Mucosa of rectum (tissue), 2 donors: ENCODE measurements at regions not wholly inside any gene's neighbourhood (a gene's known extent, or its start where the extent isn't known, plus 50 kb on each side); places are given as distances from the start of the nearest gene placed in this dataset.

Experiments used
- H3K27ac ChIP-seq, 2 donors: one replicate each; pipeline ENCODE4 v1.7.0; 2013; ENCODE audit warnings: inconsistent platforms in 2 of 2, low read depth in 2 of 2, low read length in 2 of 2
- H3K27me3 ChIP-seq, 2 donors: one replicate each; pipeline ENCODE4 v1.7.0; 2013; ENCODE audit warnings: low read length in 2 of 2; ENCODE audit not compliant: control insufficient read depth in 2 of 2, insufficient read depth in 2 of 2
- H3K36me3 ChIP-seq, 2 donors: one replicate each; pipeline ENCODE4 v1.7.0; 2013; ENCODE audit warnings: low read length in 2 of 2; ENCODE audit not compliant: control insufficient read depth in 2 of 2, insufficient read depth in 2 of 2
- H3K4me1 ChIP-seq, 2 donors: one replicate each; pipeline ENCODE4 v1.7.0; 2013; ENCODE audit warnings: low read length in 2 of 2, mild to moderate bottlenecking in 1 of 2; ENCODE audit not compliant: control insufficient read depth in 2 of 2, insufficient read depth in 2 of 2
- H3K4me3 ChIP-seq, 2 donors: one replicate each; pipeline ENCODE4 v1.7.0; 2013; ENCODE audit warnings: low read length in 2 of 2
- H3K9ac ChIP-seq, 2 donors: one replicate each; pipeline ENCODE4 v1.7.0; 2013; ENCODE audit warnings: low read length in 2 of 2, low read depth in 1 of 2, mild to moderate bottlenecking in 1 of 2
- H3K9me3 ChIP-seq, 2 donors: one replicate each; pipeline ENCODE4 v1.7.0; 2013; ENCODE audit warnings: low read length in 2 of 2; ENCODE audit not compliant: control insufficient read depth in 2 of 2
- donor health status: healthy.
- donor health status: Normal muscosa, but diverticular disease.

DNA sequence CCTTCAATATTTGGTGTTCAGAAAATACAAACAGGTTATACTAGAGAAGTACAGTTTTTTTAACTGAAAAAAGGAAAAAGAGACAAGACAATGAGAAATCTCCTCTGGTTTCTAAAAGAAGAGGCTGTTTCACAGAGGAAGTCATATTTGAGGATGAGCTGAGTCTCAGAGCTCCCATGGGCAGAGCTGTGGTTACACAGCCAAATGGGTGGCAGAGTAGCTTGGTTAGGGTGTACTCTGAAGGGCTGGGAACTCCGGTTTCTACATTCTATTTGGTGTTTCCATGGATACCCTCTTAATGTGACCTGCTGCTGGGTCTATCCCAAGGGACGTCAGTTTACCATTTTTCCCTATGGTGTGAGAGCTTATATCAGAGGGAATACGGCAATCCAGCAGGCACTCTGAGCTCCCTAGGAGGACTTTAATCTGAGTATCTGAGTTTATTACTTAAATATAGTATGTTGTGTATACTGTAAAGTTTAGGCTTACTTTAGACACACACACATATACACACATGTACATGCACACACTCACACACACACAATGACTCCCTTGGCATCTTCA, 74.2 kb downstream of the CYRIA start:
- no peaks in the 10 kb centered on the region for H3K36me3 ChIP-seq
- H3K9me3 ChIP-seq = no peaks in the 10 kb centered on the region
- no peak overlapping the region for H3K27ac ChIP-seq
- H3K9ac ChIP-seq = no peak overlapping the region
- no peaks in the 10 kb centered on the region for H3K27me3 ChIP-seq
- H3K4me1 ChIP-seq = no peaks in the 10 kb centered on the region
- H3K4me3 ChIP-seq = no peak overlapping the region

DNA sequence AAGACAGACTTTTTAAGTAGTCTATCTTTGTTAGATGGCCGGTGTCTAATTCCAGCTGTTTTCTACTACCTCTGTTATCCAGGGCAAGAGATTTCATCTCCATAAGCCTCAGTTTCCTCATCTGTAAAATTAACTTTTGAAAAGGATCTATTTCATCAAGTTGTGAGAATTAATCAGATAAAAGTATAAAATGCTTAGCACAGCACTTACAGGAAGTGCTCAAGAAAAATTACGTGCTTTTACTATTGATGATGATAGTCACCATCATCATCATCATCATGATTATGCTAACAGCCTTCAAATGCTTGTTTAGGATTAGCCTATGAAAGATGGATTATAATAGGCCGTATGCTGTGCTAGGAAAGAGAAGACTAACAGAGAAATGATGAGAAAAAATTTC, 76.2 kb downstream of the CYRIA start:
- Histone ChIP-seq H3K27ac (no peak overlapping the region), H3K4me3 (no peak overlapping the region), H3K27me3 (no peaks in the 10 kb centered on the region), H3K36me3 (no peaks in the 10 kb centered on the region), H3K9ac (no peak overlapping the region), H3K4me1 (no peaks in the 10 kb centered on the region), H3K9me3 (no peaks in the 10 kb centered on the region)

DNA sequence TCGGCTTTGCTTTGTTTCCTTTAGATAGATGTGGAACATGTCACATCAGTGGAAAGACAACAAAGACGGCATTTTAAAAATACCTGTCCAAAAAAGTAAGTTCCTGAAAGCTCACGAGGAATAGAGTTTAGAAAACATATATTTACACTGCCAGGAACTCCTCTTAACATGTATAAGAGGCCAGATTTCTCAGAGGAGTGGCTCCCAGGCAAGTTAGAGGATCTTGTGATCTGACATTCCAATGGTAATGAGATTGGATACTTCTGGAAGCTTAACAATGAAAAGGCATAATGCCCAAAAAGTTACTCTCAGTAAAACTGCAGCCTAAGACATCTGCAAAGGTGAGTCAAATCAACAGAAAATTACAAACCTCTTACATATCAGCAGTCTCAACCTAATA, 77.1 kb downstream of the CYRIA start:
- Histone ChIP-seq H3K4me3 (no peak overlapping the region), H3K36me3 (no peaks in the 10 kb centered on the region), H3K27ac (no peak overlapping the region), H3K9me3 (no peaks in the 10 kb centered on the region), H3K9ac (no peak overlapping the region), H3K4me1 (no peaks in the 10 kb centered on the region), H3K27me3 (no peaks in the 10 kb centered on the region)

DNA sequence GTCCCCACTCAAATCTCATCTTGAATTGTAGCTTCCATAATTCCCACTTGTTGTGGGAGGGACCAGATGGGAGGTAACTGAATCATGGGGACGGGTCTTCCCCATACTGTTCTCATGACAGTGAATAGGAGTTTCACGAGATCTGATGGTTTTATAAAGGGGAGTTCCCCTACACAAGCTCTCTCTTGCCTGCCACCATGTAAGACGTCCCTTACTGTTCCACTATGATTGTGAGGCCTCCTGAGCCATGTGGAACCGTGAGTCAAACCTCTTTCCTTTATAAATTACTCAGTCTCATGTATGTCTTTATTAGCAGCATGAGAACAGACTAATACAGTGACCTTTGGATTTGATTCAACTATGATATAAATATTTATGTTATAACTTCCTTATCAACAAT, 78.0 kb downstream of the CYRIA start:
- Histone ChIP-seq H3K27me3 (no peaks in the 10 kb centered on the region), H3K9me3 (no peaks in the 10 kb centered on the region), H3K4me1 (no peaks in the 10 kb centered on the region), H3K27ac (no peak overlapping the region), H3K4me3 (no peak overlapping the region), H3K9ac (no peak overlapping the region), H3K36me3 (no peaks in the 10 kb centered on the region)

DNA sequence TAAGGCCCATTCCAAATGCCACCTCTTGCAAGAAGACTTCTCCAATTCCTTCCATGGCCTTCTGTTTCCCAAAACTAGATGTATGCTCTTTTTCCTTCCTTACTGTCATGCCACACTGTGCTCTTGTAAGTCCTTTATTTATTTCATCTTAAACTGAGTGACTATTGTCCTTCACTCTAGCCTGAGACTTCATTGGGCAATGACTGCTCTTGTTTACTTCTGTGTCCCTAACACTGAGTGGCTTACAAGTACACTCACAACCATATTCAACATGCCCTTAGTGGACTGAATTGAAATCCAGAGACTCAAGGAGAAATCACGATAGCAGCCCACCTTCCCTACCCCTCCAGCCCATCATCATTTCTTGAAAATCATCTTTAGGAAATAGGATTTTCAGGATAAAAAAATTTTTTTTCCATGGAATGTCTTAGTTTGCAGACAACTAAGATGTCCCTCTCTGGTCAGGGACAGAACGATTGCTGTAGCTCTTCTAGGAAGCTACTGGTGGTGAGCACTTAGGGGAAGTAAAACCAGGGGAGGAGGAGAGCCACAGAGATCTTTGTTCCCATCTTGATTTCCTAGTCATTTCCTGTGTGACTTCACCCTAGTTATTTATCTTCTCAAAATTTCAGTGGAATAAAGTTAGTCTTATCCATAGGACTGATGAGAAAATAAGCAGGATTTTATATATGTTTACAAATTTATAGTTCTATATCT, 80.7 kb downstream of the CYRIA start:
- Histone ChIP-seq H3K36me3 (no peaks in the 10 kb centered on the region), H3K4me3 (no peak overlapping the region), H3K27me3 (no peaks in the 10 kb centered on the region), H3K27ac (no peak overlapping the region), H3K9ac (no peak overlapping the region), H3K9me3 (no peaks in the 10 kb centered on the region), H3K4me1 (no peaks in the 10 kb centered on the region)

DNA sequence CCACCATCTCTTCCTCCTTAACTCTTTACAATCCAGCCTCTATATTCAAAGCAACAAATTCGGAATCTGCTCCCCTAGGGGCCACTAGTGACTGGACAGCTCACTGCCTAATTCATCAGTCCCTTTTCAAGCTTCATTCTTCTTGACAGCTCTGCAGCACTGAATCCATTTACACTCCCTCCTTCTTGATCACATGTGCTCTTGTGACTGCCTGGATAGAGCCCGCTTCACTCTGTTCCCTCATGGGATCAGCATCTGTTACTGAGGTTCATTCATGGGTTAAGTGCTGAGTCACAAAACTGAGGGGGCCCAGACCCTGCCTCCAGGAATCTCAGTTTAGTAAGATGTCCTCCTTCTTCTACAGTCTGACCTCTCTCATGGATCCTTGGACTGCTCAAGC, 81.5 kb downstream of the CYRIA start:
- no peaks in the 10 kb centered on the region for H3K9me3 ChIP-seq
- H3K36me3 ChIP-seq = no peaks in the 10 kb centered on the region
- no peak overlapping the region for H3K9ac ChIP-seq
- H3K27me3 ChIP-seq = no peaks in the 10 kb centered on the region
- H3K27ac ChIP-seq = no peak overlapping the region
- no peaks in the 10 kb centered on the region for H3K4me1 ChIP-seq
- no peak overlapping the region for H3K4me3 ChIP-seq

DNA sequence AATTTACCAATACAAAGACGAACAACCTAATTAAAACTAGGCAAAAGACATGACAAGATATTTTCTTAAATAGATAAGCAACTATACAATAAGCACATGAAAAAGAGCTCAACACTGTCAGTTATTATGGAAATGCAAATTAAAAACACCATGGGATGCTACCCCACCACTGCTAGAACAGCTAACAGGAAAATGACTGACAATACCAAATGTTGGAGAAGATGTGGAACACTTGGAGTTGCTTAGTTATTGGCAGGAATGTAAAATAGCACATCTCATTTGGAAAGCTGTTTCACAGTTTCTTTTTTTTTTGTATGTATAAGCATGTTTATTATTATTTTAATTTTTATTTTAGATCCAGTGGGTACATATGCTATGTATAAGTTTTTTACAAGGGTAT, 84.4 kb downstream of the CYRIA start:
- no peaks in the 10 kb centered on the region for H3K27me3 ChIP-seq
- no peaks in the 10 kb centered on the region for H3K9me3 ChIP-seq
- no peaks in the 10 kb centered on the region for H3K36me3 ChIP-seq
- H3K4me1 ChIP-seq = no peaks in the 10 kb centered on the region
- no peak overlapping the region for H3K27ac ChIP-seq
- H3K4me3 ChIP-seq = no peak overlapping the region
- no peak overlapping the region for H3K9ac ChIP-seq

DNA sequence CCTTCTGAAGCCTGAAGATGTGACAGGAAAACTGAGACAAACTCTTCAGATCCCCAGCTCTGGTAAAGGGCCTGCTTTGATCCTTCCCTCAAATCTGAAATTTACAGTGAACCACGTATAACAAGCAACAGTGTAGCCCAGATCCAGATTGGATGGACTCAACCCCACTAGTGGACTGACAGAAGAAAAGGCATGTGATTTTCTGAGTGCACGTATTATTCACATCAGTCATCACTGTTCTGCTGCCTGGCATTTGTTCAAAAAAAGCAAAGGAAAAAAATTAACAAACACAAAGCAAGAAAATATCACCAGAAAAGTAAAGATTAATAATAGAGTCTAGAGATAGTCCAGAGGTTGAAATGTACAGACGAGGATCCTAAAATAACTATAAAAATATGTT, 87.6 kb downstream of the CYRIA start:
- Histone ChIP-seq H3K36me3 (no peaks in the 10 kb centered on the region), H3K4me3 (no peak overlapping the region), H3K9me3 (no peaks in the 10 kb centered on the region), H3K27me3 (no peaks in the 10 kb centered on the region), H3K4me1 (no peaks in the 10 kb centered on the region), H3K27ac (no peak overlapping the region), H3K9ac (no peak overlapping the region)

DNA sequence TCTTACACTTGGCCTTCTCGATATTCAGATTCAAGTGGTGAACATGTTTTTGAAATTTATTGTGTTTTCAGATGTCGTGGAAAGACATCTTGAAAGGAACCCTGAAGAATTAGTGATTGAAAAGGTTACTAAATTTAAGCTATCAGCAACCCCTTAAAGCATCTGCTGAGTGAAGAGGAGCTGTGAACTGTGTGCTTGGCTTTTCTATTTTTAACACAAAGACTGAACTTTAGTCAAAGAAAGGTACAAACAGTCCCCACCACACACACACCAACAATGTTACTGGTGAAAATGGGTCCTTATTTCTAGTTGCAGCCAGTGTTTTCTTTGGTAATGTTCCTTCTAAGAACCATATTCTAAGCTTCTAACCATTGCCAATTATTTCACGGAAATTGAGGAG, 95.1 kb downstream of the CYRIA start:
- Histone ChIP-seq H3K36me3 (peaks cover 0 to 1% of the 10 kb centered on the region in 2 donors), H3K27ac (no peak overlapping the region), H3K9ac (no peak overlapping the region), H3K4me3 (no peak overlapping the region), H3K27me3 (no peaks in the 10 kb centered on the region), H3K9me3 (no peaks in the 10 kb centered on the region), H3K4me1 (no peaks in the 10 kb centered on the region)

DNA sequence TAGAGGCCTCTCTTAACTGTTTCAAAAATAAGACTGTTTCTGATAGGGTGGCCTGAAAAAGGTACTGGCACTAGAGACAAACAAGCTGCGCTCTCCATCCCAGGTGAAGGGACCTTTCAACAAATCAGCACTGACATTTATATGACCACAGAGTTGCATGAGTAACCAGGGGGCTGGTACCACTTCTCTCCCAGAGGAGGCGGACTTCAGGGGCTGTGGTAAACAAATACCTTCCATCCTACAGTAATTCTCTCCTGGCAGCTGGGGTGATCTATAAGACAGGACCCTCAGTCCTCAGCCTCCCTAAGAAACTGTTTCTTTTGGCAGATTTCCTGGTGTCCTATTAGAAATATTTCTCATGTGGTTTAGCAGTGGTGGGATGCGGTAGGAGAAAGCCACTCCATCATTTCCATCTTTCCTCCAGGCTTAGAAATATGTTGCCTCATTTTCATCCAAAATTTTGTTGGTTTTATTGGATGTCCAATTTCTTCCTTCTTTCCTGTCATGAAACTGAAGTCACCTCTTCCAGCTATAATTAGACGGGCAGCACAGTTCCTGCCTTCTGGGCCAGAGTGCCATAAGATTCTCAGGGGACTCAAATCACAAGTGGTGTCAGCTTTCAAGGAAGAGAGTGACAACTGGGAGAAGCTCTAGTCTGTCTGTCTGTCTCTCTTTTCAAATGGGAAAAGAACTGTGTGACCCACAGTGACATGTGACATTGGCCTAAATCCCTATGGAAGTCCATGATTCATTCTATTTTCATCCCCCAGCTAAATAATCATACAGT, 96.4 kb downstream of the CYRIA start:
- Histone ChIP-seq H3K9me3 (no peaks in the 10 kb centered on the region), H3K4me1 (no peaks in the 10 kb centered on the region), H3K36me3 (peaks cover 0 to 3% of the 10 kb centered on the region in 2 donors), H3K27me3 (no peaks in the 10 kb centered on the region), H3K4me3 (no peak overlapping the region), H3K27ac (no peak overlapping the region), H3K9ac (no peak overlapping the region)
